OCI-LY3 (cell line): ENCODE measurements at regions not wholly inside any gene's neighbourhood (a gene's known extent, or its start where the extent isn't known, plus 50 kb on each side); places are given as distances from the start of the nearest gene placed in this dataset.

Experiments
- EZH2phosphoT487 ChIP-seq: fragments of 200-600 bp; shearing (Covaris generic); IDR thresholded peaks from 2 replicates; pipeline ENCODE4 v1.6.1; 2018; ENCODE audit warnings: antibody characterized with exemption, mixed run types, low read depth
- TF ChIP-seq, protein P1 (sequence below): fragments of 200-600, 300-600 bp; sonication (generic); IDR thresholded peaks from 2 replicates; pipeline ENCODE4 v1.5.1; 2014; ENCODE audit warnings: antibody characterized with exemption, low read length, low read depth

- TF ChIP-seq, protein P1, sequence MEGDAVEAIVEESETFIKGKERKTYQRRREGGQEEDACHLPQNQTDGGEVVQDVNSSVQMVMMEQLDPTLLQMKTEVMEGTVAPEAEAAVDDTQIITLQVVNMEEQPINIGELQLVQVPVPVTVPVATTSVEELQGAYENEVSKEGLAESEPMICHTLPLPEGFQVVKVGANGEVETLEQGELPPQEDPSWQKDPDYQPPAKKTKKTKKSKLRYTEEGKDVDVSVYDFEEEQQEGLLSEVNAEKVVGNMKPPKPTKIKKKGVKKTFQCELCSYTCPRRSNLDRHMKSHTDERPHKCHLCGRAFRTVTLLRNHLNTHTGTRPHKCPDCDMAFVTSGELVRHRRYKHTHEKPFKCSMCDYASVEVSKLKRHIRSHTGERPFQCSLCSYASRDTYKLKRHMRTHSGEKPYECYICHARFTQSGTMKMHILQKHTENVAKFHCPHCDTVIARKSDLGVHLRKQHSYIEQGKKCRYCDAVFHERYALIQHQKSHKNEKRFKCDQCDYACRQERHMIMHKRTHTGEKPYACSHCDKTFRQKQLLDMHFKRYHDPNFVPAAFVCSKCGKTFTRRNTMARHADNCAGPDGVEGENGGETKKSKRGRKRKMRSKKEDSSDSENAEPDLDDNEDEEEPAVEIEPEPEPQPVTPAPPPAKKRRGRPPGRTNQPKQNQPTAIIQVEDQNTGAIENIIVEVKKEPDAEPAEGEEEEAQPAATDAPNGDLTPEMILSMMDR, result no peak
- no peak for TF ChIP-seq EZH2phosphoT487
Measured at GRCh38 chr3:74465715-74466410, 148.6 kb downstream of the CNTN3 start.
